Neural crest cell (in vitro differentiated cells): ENCODE measurements at regions not wholly inside any gene's neighbourhood (a gene's known extent, or its start where the extent isn't known, plus 50 kb on each side); places are given as distances from the start of the nearest gene placed in this dataset.
"Not testable (repeated sequence)": the region's sequence is repeated elsewhere in the genome, so short reads cannot be mapped to it uniquely, and the experiment has no call there.

Source experiments
- DNase-seq: peaks from one replicate; pipeline ENCODE4 v3.0.0; 2021; ENCODE audit warnings: low read depth, mixed read lengths, low spot score
- H3K27ac Mint-ChIP-seq: one replicate; pipeline ENCODE4 v1.8.0; 2021; ENCODE audit warnings: mild to moderate bottlenecking, mixed read lengths; ENCODE audit not compliant: unreplicated experiment
- H3K27me3 Mint-ChIP-seq: 2 replicates; pipeline ENCODE4 v1.8.0; 2021; ENCODE audit warnings: low read depth, mild to moderate bottlenecking, mixed read lengths
- H3K36me3 Mint-ChIP-seq: 2 replicates; pipeline ENCODE4 v1.8.0; 2021; ENCODE audit warnings: low read depth, mild to moderate bottlenecking, mixed read lengths
- H3K4me1 Mint-ChIP-seq: 2 replicates; pipeline ENCODE4 v1.8.0; 2021; ENCODE audit warnings: mixed read lengths
- H3K4me3 Mint-ChIP-seq: one replicate; pipeline ENCODE4 v1.8.0; 2021; ENCODE audit warnings: mild to moderate bottlenecking, mixed read lengths
- H3K9me3 Mint-ChIP-seq: 2 replicates; pipeline ENCODE4 v1.8.0; 2021; ENCODE audit warnings: mixed read lengths
- TF ChIP-seq, protein P1 (sequence below): fragments of 200-600 bp; sonication (generic); conservative IDR thresholded peaks from 2 replicates; pipeline ENCODE4 v1.5.0; 2021; ENCODE audit warnings: antibody characterized with exemption, mild to moderate bottlenecking

DNA sequence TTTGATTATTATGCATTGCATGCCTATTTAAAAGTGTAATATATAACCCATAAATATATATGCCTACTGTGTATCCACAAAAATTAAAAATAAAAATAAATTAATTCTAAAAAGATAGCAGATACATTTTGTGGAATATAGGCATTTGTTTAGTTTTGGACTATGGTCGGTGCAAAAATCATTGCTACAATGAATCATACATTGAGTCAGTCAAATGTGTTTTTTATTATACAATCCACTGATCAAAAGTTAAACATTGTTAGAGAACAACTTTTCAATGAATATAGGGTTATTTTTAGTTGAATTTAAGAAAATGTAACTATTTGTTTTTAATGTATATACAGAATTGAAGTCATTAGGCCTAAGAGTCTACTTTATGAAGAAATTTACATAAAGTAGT, 885.9 kb downstream of the EFNA5 start:
- Mint-ChIP-seq H3K4me3 (no peak overlapping the region), H3K27me3 (no peaks in the 10 kb centered on the region)

DNA sequence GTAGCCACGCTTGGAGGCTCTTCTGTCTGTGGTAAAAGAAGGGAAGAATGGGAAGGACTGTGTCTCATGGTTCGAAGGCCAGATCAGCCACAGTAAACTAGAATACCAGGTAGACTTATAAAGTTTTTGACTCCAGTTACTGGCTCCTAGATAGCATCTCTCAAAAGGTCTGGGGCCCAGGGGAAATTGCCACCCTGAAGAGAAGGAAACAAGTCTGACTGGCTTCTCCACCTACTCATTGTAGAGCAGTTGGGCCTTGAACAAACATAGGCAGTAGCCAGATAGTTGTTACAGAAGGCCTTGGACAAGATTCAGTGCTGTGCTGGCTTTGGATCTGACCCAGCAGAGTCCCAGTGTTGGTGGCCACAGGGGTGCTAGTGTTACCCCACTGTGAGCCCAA, 890.4 kb downstream of the EFNA5 start:
- DNase-seq, result no peak
- peaks cover 12% of the 10 kb centered on the region for H3K9me3 Mint-ChIP-seq
- no peaks in the 10 kb centered on the region for H3K4me1 Mint-ChIP-seq
- peaks cover 2% of the 10 kb centered on the region for H3K36me3 Mint-ChIP-seq
- no peak overlapping the region for H3K27ac Mint-ChIP-seq
- H3K4me3 Mint-ChIP-seq, result no peak overlapping the region
- H3K27me3 Mint-ChIP-seq, result no peaks in the 10 kb centered on the region
- TF ChIP-seq, protein P1, sequence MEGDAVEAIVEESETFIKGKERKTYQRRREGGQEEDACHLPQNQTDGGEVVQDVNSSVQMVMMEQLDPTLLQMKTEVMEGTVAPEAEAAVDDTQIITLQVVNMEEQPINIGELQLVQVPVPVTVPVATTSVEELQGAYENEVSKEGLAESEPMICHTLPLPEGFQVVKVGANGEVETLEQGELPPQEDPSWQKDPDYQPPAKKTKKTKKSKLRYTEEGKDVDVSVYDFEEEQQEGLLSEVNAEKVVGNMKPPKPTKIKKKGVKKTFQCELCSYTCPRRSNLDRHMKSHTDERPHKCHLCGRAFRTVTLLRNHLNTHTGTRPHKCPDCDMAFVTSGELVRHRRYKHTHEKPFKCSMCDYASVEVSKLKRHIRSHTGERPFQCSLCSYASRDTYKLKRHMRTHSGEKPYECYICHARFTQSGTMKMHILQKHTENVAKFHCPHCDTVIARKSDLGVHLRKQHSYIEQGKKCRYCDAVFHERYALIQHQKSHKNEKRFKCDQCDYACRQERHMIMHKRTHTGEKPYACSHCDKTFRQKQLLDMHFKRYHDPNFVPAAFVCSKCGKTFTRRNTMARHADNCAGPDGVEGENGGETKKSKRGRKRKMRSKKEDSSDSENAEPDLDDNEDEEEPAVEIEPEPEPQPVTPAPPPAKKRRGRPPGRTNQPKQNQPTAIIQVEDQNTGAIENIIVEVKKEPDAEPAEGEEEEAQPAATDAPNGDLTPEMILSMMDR, result no peak

More for the DNA sequence above, 885.9 kb downstream of the EFNA5 start:
- H3K9me3 Mint-ChIP-seq, result peaks cover 12% of the 10 kb centered on the region
- no peak overlapping the region for H3K27ac Mint-ChIP-seq
- TF ChIP-seq, protein P1, result no peak
- H3K4me1 Mint-ChIP-seq, result no peaks in the 10 kb centered on the region
- H3K36me3 Mint-ChIP-seq, result peaks cover 2% of the 10 kb centered on the region
- DNase-seq, result no peak

GRCh38 chr5:106776515-106776914, 894.2 kb downstream of the EFNA5 start:
- not testable (repeated sequence) for H3K27ac Mint-ChIP-seq, DNase-seq, H3K36me3 Mint-ChIP-seq, H3K4me3 Mint-ChIP-seq, H3K27me3 Mint-ChIP-seq, H3K4me1 Mint-ChIP-seq, H3K9me3 Mint-ChIP-seq

DNA sequence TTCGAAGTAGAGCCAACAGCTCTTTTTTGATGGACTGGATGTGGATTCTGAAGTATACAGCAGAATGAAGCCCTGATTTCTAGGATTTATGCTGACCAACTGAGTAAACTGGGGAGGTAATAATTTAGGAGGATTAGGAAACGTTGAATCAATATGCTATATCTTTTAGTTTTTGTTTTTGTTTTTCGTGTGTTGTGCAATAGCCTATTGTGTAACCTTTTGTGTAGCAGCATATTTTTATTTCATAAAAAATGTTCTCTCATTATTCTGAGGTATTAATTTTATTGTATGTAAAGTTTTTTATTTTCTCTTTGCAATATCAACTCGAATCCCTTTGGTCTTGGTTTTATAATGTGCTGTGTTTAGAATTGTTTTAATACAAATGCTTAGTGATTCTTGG, 902.3 kb downstream of the EFNA5 start:
- H3K9me3 Mint-ChIP-seq, result no peaks in the 10 kb centered on the region
- no peaks in the 10 kb centered on the region for H3K4me1 Mint-ChIP-seq
- TF ChIP-seq, protein P1, result no peak
- H3K27me3 Mint-ChIP-seq, result no peaks in the 10 kb centered on the region
- no peaks in the 10 kb centered on the region for H3K36me3 Mint-ChIP-seq
- no peak for DNase-seq
- no peak overlapping the region for H3K27ac Mint-ChIP-seq
- no peak overlapping the region for H3K4me3 Mint-ChIP-seq

DNA sequence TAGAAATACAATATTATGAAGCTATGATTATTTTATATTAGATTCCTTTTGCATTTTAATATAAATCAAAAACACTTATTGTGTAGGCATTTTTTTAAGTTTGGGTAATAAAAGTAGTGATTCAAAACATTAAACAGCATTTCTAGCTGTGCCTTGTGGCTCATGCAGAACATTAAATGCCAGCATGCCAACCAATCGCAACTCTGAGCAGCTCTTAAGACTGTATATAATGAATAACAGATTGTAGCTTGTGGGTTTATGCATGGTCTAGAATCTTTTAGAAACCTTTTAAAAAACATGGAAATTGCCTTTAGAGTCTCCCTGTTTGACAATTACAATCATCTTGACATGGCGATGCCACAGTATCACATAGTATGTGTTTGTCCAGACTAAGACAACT, 903.8 kb downstream of the EFNA5 start:
- Mint-ChIP-seq H3K9me3 (no peaks in the 10 kb centered on the region), H3K4me3 (no peak overlapping the region), H3K4me1 (no peaks in the 10 kb centered on the region), H3K36me3 (no peaks in the 10 kb centered on the region), H3K27ac (no peak overlapping the region), H3K27me3 (no peaks in the 10 kb centered on the region)
- DNase-seq, result no peak
- TF ChIP-seq, protein P1, result no peak

- Mint-ChIP-seq H3K4me1 (no peaks in the 10 kb centered on the region), H3K4me3 (no peak overlapping the region), H3K27ac (no peak overlapping the region), H3K27me3 (no peaks in the 10 kb centered on the region), H3K36me3 (no peaks in the 10 kb centered on the region), H3K9me3 (no peaks in the 10 kb centered on the region)
- TF ChIP-seq, protein P1, result no peak
- no peak for DNase-seq
Measured at GRCh38 chr5:106759581-106759980, 911.2 kb downstream of the EFNA5 start.
